ENCODE measurements at regions not wholly inside any gene's neighbourhood (a gene's known extent, or its start where the extent isn't known, plus 50 kb on each side); places are given as distances from the start of the nearest gene placed in this dataset.
A peak's percentile ranks its signal among the peaks of the same experiment; 100 is the strongest.

- Histone ChIP-seq H3K4ac (ENCODE audit: low read length) (no peak overlapping the region), H3K9ac (ENCODE audit: low read depth, low read length, poor library complexity) (no peak overlapping the region), H3K9me3 (replicated peaks in 1 of 2; ENCODE audit: control insufficient read depth in 2 of 2, insufficient read depth in 1 of 2, low read depth in 1 of 2, low read length in 2 of 2) (no peaks in the 10 kb centered on the region), H3K4me2 (ENCODE audit: insufficient read depth, low read length, poor library complexity, severe bottlenecking) (no peak overlapping the region), H2AK5ac (ENCODE audit: low read depth, low read length) (no peak overlapping the region), H2BK15ac (ENCODE audit: low read length) (no peak overlapping the region), H2AFZ (ENCODE audit: low read length) (no peak overlapping the region), H2BK120ac (ENCODE audit: low read depth, low read length) (no peak overlapping the region), H3K18ac (ENCODE audit: low read length) (no peak overlapping the region), H4K8ac (ENCODE audit: low read depth, low read length) (no peak overlapping the region), H3K36me3 (replicated peaks in 1 of 2; ENCODE audit: control insufficient read depth in 2 of 2, insufficient read depth in 2 of 2, low read length in 2 of 2) (no peaks in the 10 kb centered on the region), H3K23ac (ENCODE audit: low read depth, low read length, poor library complexity) (no peak overlapping the region), H3K27me3 (ENCODE audit: control insufficient read depth in 3 of 3, insufficient read depth in 3 of 3, low read depth in 1 of 3, low read length in 3 of 3) (no peaks in the 10 kb centered on the region), H3K27ac (replicated peaks; ENCODE audit: low read length) (no peak overlapping the region), H3K14ac (ENCODE audit: low read length) (no peak overlapping the region), H3K4me3 (ENCODE audit: low read length in 2 of 2) (no peak overlapping the region), H2BK5ac (ENCODE audit: low read length) (no peak overlapping the region), H3K79me1 (ENCODE audit: low read depth, low read length) (no peaks in the 10 kb centered on the region), H2BK12ac (ENCODE audit: low read length) (no peak overlapping the region), H4K91ac (ENCODE audit: low read depth, low read length, poor library complexity) (no peak overlapping the region), H3K4me1 (ENCODE audit: control insufficient read depth in 2 of 2, insufficient read depth in 1 of 2, low read depth in 1 of 2, low read length in 2 of 2) (no peaks in the 10 kb centered on the region)
- WGBS, 2 donors (ENCODE audit: extremely low coverage in 2 of 2, insufficient read length in 2 of 2, insufficient replicate concordance in 1 of 2): no CpG with 5 or more reads among the region's 2 CpGs
- DNase-seq (ENCODE audit: low spot score): no peak
These were observed 194.9 kb downstream of the RAP2B start for GRCh38 chr3:153356908-153357307.

GRCh38 chr3:153357436-153357835 lies 195.4 kb downstream of the RAP2B start:
- H3K9me3 ChIP-seq (replicated peaks in 1 of 2; ENCODE audit: control insufficient read depth in 2 of 2, insufficient read depth in 1 of 2, low read depth in 1 of 2, low read length in 2 of 2): no peaks in the 10 kb centered on the region
- no CpG with 5 or more reads among the region's 2 CpGs for WGBS, 2 donors (ENCODE audit: extremely low coverage in 2 of 2, insufficient read length in 2 of 2, insufficient replicate concordance in 1 of 2)
- H2AK5ac ChIP-seq (ENCODE audit: low read depth, low read length): no peak overlapping the region
- H4K8ac ChIP-seq (ENCODE audit: low read depth, low read length): no peak overlapping the region
- no peak overlapping the region for H3K4ac ChIP-seq (ENCODE audit: low read length)
- no peaks in the 10 kb centered on the region for H3K4me1 ChIP-seq (ENCODE audit: control insufficient read depth in 2 of 2, insufficient read depth in 1 of 2, low read depth in 1 of 2, low read length in 2 of 2)
- no peaks in the 10 kb centered on the region for H3K79me1 ChIP-seq (ENCODE audit: low read depth, low read length)
- no peak overlapping the region for H2AFZ ChIP-seq (ENCODE audit: low read length)
- H3K14ac ChIP-seq (ENCODE audit: low read length): no peak overlapping the region
- H2BK12ac ChIP-seq (ENCODE audit: low read length): no peak overlapping the region
- no peak overlapping the region for H3K4me2 ChIP-seq (ENCODE audit: insufficient read depth, low read length, poor library complexity, severe bottlenecking)
- H3K27me3 ChIP-seq (ENCODE audit: control insufficient read depth in 3 of 3, insufficient read depth in 3 of 3, low read depth in 1 of 3, low read length in 3 of 3): no peaks in the 10 kb centered on the region
- H3K27ac ChIP-seq (replicated peaks; ENCODE audit: low read length): no peak overlapping the region
- H3K23ac ChIP-seq (ENCODE audit: low read depth, low read length, poor library complexity): no peak overlapping the region
- H3K4me3 ChIP-seq (ENCODE audit: low read length in 2 of 2): no peak overlapping the region
- no peak overlapping the region for H3K9ac ChIP-seq (ENCODE audit: low read depth, low read length, poor library complexity)
- no peak overlapping the region for H2BK5ac ChIP-seq (ENCODE audit: low read length)
- H3K18ac ChIP-seq (ENCODE audit: low read length): no peak overlapping the region
- H3K36me3 ChIP-seq (replicated peaks in 1 of 2; ENCODE audit: control insufficient read depth in 2 of 2, insufficient read depth in 2 of 2, low read length in 2 of 2): no peaks in the 10 kb centered on the region
- DNase-seq (ENCODE audit: low spot score): no peak
- H4K91ac ChIP-seq (ENCODE audit: low read depth, low read length, poor library complexity): no peak overlapping the region
- no peak overlapping the region for H2BK15ac ChIP-seq (ENCODE audit: low read length)
- H2BK120ac ChIP-seq (ENCODE audit: low read depth, low read length): no peak overlapping the region

- no peak for DNase-seq (ENCODE audit: low spot score)
- Histone ChIP-seq H3K79me1 (ENCODE audit: low read depth, low read length) (no peaks in the 10 kb centered on the region), H2AFZ (ENCODE audit: low read length) (no peak overlapping the region), H3K18ac (ENCODE audit: low read length) (no peak overlapping the region), H3K23ac (ENCODE audit: low read depth, low read length, poor library complexity) (no peak overlapping the region), H4K91ac (ENCODE audit: low read depth, low read length, poor library complexity) (no peak overlapping the region), H3K14ac (ENCODE audit: low read length) (peak overlapping the region; percentile 21), H3K36me3 (replicated peaks in 1 of 2; ENCODE audit: control insufficient read depth in 2 of 2, insufficient read depth in 2 of 2, low read length in 2 of 2) (no peaks in the 10 kb centered on the region), H3K9ac (ENCODE audit: low read depth, low read length, poor library complexity) (no peak overlapping the region), H3K27ac (replicated peaks; ENCODE audit: low read length) (no peak overlapping the region), H3K27me3 (ENCODE audit: control insufficient read depth in 3 of 3, insufficient read depth in 3 of 3, low read depth in 1 of 3, low read length in 3 of 3) (no peaks in the 10 kb centered on the region), H3K4me3 (ENCODE audit: low read length in 2 of 2) (no peak overlapping the region), H3K4me2 (ENCODE audit: insufficient read depth, low read length, poor library complexity, severe bottlenecking) (no peak overlapping the region), H2BK12ac (ENCODE audit: low read length) (no peak overlapping the region), H2BK120ac (ENCODE audit: low read depth, low read length) (no peak overlapping the region), H2BK5ac (ENCODE audit: low read length) (no peak overlapping the region), H2BK15ac (ENCODE audit: low read length) (no peak overlapping the region), H3K4me1 (ENCODE audit: control insufficient read depth in 2 of 2, insufficient read depth in 1 of 2, low read depth in 1 of 2, low read length in 2 of 2) (no peaks in the 10 kb centered on the region), H2AK5ac (ENCODE audit: low read depth, low read length) (no peak overlapping the region), H3K4ac (ENCODE audit: low read length) (no peak overlapping the region), H4K8ac (ENCODE audit: low read depth, low read length) (no peak overlapping the region), H3K9me3 (replicated peaks in 1 of 2; ENCODE audit: control insufficient read depth in 2 of 2, insufficient read depth in 1 of 2, low read depth in 1 of 2, low read length in 2 of 2) (no peaks in the 10 kb centered on the region)
- WGBS, 2 donors (ENCODE audit: extremely low coverage in 2 of 2, insufficient read length in 2 of 2, insufficient replicate concordance in 1 of 2): no CpG with 5 or more reads among the region's 28 CpGs
These were observed 207.7 kb downstream of the RAP2B start for GRCh38 chr3:153369561-153370374.

GRCh38 chr3:153370680-153371079 lies 208.7 kb downstream of the RAP2B start:
- Histone ChIP-seq H2BK5ac (ENCODE audit: low read length) (no peak overlapping the region), H3K14ac (ENCODE audit: low read length) (no peak overlapping the region), H2BK12ac (ENCODE audit: low read length) (no peak overlapping the region), H3K18ac (ENCODE audit: low read length) (no peak overlapping the region), H2BK15ac (ENCODE audit: low read length) (no peak overlapping the region), H3K27ac (replicated peaks; ENCODE audit: low read length) (no peak overlapping the region), H3K27me3 (ENCODE audit: control insufficient read depth in 3 of 3, insufficient read depth in 3 of 3, low read depth in 1 of 3, low read length in 3 of 3) (no peaks in the 10 kb centered on the region), H3K9me3 (replicated peaks in 1 of 2; ENCODE audit: control insufficient read depth in 2 of 2, insufficient read depth in 1 of 2, low read depth in 1 of 2, low read length in 2 of 2) (no peaks in the 10 kb centered on the region), H2BK120ac (ENCODE audit: low read depth, low read length) (no peak overlapping the region), H3K4me2 (ENCODE audit: insufficient read depth, low read length, poor library complexity, severe bottlenecking) (no peak overlapping the region), H3K4me3 (ENCODE audit: low read length in 2 of 2) (no peak overlapping the region), H3K36me3 (replicated peaks in 1 of 2; ENCODE audit: control insufficient read depth in 2 of 2, insufficient read depth in 2 of 2, low read length in 2 of 2) (no peaks in the 10 kb centered on the region), H2AFZ (ENCODE audit: low read length) (no peak overlapping the region), H3K4me1 (ENCODE audit: control insufficient read depth in 2 of 2, insufficient read depth in 1 of 2, low read depth in 1 of 2, low read length in 2 of 2) (no peaks in the 10 kb centered on the region), H4K8ac (ENCODE audit: low read depth, low read length) (no peak overlapping the region), H2AK5ac (ENCODE audit: low read depth, low read length) (no peak overlapping the region), H3K79me1 (ENCODE audit: low read depth, low read length) (no peaks in the 10 kb centered on the region), H4K91ac (ENCODE audit: low read depth, low read length, poor library complexity) (no peak overlapping the region), H3K4ac (ENCODE audit: low read length) (no peak overlapping the region), H3K23ac (ENCODE audit: low read depth, low read length, poor library complexity) (no peak overlapping the region), H3K9ac (ENCODE audit: low read depth, low read length, poor library complexity) (no peak overlapping the region)
- DNase-seq (ENCODE audit: low spot score): no peak
- WGBS, 2 donors (ENCODE audit: extremely low coverage in 2 of 2, insufficient read length in 2 of 2, insufficient replicate concordance in 1 of 2): no CpG with 5 or more reads among the region's 1 CpG
